HG03196 (cell line): ENCODE measurements at regions not wholly inside any gene's neighbourhood (a gene's known extent, or its start where the extent isn't known, plus 50 kb on each side); places are given as distances from the start of the nearest gene placed in this dataset.

Experiments used
- ATAC-seq: cut with Tn5 transposase; IDR thresholded peaks from one replicate; pipeline ENCODE4 v1.9.1; 2021; ENCODE audit not compliant: unreplicated experiment

DNA sequence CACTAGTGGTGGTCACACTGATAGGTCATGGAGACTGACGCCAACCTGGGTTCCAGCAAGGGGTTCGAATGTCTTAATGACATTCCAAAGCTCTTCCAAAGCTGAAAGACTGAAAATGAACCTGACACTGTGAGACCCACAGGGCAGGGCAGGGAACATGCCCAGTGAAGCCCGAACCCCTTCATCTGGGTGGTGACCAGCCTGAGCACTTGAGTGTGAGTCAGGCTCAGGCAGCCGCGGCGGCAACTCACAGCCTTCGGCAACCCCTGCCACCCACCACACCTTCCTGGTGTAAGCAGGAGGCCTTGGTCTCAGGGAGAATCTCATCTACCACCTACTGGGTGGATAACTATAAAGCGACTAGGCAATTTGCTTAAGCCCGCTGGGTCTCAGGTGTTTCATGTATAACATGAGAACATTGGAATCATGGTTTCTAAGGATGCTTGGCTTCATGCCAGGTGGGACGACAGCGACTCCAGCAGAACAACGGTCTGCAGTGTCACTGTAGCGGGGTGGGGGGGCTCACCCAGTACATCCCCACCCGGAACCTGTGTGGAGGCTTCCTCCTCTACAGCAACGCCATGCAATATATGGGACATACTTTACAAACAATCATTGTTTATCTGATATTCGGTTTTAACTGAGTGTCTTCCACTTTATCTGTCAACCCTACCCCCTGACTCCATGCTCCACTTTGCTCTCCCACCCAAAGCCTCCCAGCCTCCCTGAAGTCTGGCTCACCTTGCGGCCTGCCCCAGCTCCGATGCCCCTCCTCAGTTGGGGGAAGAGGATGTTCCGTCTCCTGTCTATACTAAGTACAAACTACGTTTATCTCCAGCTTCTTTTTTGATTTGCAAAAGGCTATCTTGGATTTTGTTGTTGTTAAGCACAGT is 125.0 kb upstream of the MEF2A start:
- ATAC-seq, result no peak

DNA sequence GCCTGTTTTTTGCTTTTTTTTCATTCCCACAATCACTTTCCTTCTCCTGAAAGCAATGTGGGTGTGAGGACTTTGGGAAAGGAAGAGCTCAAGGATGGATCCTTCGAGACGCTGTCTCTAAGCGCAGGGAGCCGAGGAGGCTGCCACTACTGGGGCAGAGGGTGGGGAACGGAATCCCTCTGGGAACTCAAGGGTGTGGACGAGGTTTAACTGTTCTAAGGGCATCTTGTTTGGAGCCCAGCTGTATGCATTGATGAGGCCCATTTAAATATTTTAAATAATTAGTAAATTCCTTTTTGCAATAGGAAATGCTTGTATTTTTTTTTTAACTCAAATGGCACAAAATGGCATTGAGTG is 124.4 kb upstream of the MEF2A start:
- ATAC-seq, result no peak

GRCh38 chr15:99441871-99442251 is 123.9 kb upstream of the MEF2A start:
- no peak for ATAC-seq

DNA sequence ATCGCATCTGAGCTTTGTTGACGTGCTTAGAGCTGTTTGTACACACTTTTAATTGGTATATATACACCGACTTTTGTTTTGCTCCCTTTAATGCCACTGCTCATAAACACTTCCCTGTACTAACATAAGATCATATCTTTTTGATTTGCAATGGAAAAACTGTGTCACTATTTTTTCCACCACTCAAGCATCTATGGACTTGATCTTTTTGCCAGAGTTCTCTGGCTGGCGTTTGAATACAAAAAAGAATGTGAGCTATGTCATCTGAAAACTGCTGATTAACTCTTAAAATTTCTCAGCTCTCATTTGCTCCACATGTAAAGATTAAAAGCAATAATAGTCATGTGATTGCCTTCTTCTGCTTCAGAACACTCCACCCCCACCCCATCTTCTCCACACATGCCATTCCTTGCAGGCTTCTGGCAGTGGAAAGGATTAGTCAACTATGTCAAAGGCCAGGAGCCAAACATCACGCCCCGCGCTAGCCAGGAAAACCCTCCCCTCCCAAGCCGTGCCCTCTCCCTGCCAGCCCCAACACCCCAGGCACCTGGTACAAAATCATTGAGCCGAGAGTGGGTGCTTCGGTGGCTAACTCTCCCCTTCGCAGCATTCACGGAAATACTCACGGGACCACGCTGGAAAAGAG is 123.4 kb upstream of the MEF2A start:
- ATAC-seq, result no peak

- no peak for ATAC-seq
Measured at GRCh38 chr15:99443056-99443756, 122.6 kb upstream of the MEF2A start.

DNA sequence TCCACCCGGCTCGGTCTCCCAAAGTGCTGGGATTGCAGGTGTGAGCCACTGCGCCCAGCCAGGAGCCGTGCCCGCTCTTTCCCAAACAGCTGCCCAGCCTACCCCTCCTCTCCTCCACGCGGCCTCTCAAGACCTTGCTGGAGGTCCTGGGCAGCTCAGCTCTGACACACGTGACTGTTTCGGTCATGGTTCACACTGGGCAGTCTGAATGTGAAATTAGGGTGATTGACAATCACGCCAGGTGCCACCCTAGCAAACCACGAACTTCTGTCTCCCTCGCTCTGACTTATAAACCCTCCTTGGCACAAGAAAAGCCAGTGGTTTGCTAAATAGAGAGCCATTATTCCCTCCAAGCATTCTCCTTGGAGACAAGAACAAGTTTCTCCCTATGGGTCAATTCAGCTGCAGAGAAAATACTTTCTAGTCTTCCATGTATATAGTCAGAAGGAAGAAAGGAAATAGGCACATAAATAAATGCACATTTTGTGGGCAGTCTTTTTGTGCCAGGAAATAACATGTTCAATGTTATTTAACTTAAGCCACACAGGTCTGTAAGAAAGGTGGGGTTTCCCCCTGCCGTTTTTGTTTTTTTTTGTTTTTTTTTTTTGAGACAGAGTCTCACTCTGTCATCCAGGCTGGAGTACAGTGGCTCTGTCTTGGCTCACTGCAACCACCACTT is 121.9 kb upstream of the MEF2A start:
- ATAC-seq, result no peak

GRCh38 chr15:99445272-99445850 is 120.4 kb upstream of the MEF2A start:
- no peak for ATAC-seq

GRCh38 chr15:99446565-99447496 is 119.0 kb upstream of the MEF2A start:
- no peak for ATAC-seq

DNA sequence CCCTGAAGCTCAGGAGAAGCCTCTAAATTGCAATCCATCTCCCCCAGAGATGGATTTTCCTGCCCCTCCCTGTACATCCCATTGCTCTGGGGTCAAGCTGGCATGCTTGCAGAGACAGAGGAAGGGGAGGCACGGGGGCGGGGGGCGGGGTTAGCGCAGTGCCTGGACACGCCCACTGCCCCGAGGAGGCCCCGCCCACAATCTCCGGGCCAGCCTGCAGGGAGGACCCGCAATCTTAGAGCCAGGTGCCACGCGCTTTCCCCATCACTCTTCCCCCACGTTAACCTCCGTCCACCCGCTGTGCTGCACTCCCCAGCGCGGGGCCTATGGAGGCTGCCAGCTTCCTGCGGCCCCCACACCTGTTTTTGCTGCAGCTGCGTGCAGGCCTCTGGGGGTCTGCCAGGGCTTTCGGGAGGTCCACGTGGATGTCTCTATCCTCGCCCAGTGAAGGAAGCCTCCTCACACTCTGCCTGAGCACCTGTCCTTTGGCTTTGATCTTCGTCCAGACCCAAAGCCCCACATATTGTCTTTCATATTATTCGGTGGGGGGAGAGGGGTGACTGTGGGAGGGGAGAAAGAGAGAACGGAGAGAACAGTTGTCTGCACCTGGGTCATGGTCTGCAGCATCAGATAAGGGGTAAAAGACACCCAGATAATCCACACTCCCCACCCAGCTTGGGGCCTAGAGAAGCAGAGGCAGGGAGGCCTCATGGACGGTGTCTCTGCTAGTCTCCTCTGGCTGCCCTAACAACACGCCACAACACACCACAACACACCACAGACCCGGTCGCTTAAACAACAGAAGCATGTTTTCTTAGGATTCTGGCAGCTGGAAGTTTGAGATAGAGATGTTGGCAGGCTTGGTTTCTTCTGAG is 118.0 kb upstream of the MEF2A start:
- ATAC-seq, result no peak

DNA sequence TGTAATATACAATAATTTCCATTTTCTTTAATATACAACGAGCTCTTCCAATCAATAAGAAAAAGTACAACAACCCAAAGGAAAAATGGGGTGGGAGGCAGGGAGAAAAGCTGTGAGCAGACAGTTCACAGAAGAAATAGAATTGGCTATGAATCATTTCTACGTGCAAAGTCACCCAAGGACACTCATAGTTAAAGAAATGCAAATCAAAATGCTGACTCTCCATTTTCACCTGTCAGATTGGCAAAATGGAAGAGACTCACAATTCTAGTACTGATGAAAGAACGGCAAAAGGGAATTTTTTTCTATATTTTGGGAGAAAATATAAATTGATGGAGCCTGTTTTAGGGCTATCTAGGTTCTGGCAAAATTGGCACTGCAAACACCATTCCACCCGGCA is 116.3 kb upstream of the MEF2A start:
- ATAC-seq, result no peak

- no peak for ATAC-seq
Measured at GRCh38 chr15:99450896-99451358, 114.9 kb upstream of the MEF2A start.

- no peak for ATAC-seq
Measured at GRCh38 chr15:99451484-99451883, 114.3 kb upstream of the MEF2A start.

DNA sequence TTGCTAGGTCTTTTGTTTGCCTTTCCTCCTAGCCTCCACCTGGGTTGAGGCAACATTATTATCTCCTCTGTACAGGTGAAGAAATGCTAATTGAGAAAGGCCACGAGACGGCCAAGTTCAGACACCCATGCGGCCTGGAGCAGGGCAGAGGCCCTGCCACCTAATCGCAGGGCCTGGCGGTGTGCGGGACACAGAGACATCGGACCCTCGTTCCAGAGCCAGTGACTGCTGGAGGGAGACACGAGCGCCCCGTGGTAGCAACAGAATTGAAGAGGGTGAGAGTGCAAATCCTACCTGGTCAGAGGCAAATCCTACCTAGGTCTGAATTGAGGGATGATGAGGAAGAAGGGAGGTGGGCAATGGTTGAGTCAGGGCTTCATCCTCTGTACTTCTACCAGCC is 113.8 kb upstream of the MEF2A start:
- ATAC-seq, result no peak

GRCh38 chr15:99452728-99453636 is 112.8 kb upstream of the MEF2A start:
- ATAC-seq, result peak; percentile 93

DNA sequence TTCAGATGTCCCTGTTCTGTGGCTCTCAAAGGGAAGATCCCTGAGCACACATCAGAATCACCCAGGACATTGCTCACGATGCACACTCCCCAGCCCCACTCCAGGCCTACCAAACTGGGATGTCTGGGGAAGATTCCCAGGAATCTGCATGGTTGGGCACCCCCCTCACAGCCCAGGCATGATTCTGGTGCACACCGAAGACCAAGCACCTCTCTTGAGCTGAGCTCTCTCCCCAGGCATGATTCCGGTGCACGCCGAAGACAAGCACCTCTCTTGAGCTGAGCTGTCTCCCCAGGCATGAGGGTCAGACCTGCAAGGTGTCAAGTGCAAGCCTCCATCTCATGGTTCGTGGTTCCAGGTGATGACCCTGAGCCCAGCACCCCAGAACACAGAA is 112.2 kb upstream of the MEF2A start:
- no peak for ATAC-seq

DNA sequence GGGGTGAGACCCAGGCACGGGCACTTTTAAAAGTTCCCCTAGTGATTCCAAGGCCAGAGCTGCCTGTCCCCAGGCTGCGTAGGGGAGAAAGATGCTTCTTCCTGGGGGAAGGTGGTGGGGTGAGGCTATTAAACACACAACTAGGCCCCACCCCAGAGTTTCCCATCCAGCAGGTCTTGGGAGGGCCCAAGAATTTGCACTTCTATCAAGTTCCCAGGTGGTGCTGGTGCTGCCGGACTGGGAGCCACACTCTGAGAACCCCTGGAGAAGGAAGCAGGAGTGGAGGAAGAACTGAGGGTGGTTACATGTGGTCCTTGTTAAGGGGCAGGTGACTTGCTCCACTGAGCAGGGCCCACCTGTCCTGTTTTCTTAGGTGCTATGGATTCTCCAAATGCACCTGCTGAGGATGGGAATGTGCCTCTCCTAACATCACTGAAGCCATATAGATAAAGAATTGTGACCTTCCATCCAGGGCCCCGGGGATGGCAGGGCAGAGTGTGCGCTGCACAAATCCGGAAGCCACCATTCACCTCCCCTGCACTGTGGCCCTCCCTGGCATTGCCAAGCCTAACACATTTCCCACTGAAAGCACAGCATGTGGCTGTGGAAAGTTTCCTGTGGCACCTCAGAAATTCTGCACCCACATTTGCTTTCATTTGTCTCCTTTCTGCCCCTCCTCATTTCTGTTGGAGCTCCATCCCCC is 111.5 kb upstream of the MEF2A start:
- no peak for ATAC-seq
